Right lobe of liver (tissue), 4 donors: ENCODE measurements at regions not wholly inside any gene's neighbourhood (a gene's known extent, or its start where the extent isn't known, plus 50 kb on each side); places are given as distances from the start of the nearest gene placed in this dataset.

Source experiments
- POLR2A ChIP-seq: fragments of 450-650 bp; IDR thresholded peaks from one replicate; pipeline ENCODE4 v1.6.1; 2017; ENCODE audit warnings: antibody characterized with exemption, mild to moderate bottlenecking
- TF ChIP-seq, protein P1 (sequence below), 4 donors: fragments of 200-600 bp in 3 of 4; fragments of 450-650 bp in 1 of 4; IDR thresholded peaks; one replicate each; pipeline versions ENCODE4 v1.5.1 to v1.8.0; 2016 to 2022; ENCODE audit warnings: antibody characterized with exemption in 4 of 4, mild to moderate bottlenecking in 2 of 4
- donor health status: DM: no; HTN: no; CAD: no.
- donor health status: DM: no; HTN: no; CAD: no.
- donor health status: DM: no; HTN: yes; CAD: no.

DNA sequence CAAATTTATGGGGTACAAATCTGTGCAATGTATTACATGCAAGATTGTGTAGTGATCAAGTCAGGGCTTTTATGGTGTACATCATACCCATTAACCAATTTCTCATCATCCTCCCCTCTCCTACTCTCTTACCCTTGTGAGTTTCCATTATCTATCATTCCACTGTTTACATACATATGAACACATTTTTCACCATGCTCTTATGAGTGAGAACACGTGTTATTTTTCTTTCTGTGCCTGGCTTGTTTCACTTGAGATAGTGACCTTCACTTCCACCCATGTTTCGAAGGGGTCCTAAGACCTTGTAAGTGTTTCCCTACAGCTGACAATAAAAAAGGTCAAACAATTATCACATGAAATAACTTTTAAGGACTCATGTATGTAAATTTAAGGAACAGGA lies 281.7 kb upstream of the CD180 start:
- TF ChIP-seq, protein P1, sequence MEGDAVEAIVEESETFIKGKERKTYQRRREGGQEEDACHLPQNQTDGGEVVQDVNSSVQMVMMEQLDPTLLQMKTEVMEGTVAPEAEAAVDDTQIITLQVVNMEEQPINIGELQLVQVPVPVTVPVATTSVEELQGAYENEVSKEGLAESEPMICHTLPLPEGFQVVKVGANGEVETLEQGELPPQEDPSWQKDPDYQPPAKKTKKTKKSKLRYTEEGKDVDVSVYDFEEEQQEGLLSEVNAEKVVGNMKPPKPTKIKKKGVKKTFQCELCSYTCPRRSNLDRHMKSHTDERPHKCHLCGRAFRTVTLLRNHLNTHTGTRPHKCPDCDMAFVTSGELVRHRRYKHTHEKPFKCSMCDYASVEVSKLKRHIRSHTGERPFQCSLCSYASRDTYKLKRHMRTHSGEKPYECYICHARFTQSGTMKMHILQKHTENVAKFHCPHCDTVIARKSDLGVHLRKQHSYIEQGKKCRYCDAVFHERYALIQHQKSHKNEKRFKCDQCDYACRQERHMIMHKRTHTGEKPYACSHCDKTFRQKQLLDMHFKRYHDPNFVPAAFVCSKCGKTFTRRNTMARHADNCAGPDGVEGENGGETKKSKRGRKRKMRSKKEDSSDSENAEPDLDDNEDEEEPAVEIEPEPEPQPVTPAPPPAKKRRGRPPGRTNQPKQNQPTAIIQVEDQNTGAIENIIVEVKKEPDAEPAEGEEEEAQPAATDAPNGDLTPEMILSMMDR (IDR thresholded peaks at IDR 0.05) = no peak
- TF ChIP-seq POLR2A = no peak
